GM21825 (cell line): ENCODE measurements at regions not wholly inside any gene's neighbourhood (a gene's known extent, or its start where the extent isn't known, plus 50 kb on each side); places are given as distances from the start of the nearest gene placed in this dataset.

ENCODE experiments used
- ATAC-seq: cut with Tn5 transposase; IDR thresholded peaks from one replicate; pipeline ENCODE4 v1.9.1; 2021; ENCODE audit warnings: mild to moderate bottlenecking, moderate library complexity; ENCODE audit not compliant: unreplicated experiment

GRCh38 chr22:48534395-48534958 is 1293.2 kb downstream of the BRD1 start:
- no peak for ATAC-seq

DNA sequence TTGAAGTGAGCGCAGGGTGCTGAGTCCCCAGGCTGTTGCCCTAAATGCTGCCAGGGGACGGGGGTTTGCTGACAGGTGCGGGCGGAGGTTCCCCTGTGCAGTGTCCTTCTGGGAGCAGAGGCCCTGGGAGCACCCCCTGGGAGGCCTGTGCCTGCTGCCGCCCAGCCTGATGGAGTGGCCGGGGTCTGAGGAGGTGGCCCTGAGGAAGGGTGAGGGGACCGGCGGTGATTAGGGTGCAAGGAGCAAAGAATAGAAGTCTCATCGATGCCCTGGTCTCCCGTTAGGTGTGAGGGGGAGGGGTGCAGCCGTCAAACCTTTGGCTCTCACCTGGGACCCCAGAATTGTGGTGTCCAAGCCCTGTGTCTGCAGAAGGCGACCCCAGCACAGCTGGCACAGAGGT is 1294.7 kb downstream of the BRD1 start:
- ATAC-seq, result no peak

DNA sequence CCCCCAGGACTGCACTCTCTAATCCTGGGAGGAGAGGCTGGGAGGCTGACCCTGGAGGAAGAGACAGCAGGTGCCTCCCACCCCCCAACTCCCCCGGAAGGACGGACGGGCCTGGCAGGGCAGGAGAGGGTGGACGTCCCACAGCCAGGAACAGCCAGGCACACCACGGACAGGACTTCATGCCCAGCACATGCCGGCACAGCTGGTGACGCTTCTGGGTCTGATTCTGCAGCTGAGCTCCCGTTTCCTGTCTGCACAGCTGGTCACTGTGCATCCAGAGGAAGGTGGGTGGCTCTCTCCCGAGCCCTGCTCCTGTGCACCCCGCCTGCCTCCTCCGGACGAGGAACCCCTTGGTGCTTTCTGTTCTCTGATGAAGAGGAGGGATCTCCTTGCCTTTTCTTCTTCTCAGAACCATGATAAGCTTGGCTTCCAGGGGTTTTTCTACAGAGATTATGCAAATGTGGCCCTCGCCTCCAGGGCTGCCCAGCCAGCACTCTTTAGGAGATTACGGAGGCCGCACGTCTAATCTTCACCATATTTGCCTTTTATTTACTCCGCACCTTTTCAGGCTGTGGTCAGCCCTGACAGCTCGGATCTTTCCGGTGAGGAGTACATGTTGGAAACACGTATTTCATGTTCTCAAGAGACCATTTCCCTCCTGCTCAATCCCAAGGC is 1295.8 kb downstream of the BRD1 start:
- ATAC-seq, result no peak

DNA sequence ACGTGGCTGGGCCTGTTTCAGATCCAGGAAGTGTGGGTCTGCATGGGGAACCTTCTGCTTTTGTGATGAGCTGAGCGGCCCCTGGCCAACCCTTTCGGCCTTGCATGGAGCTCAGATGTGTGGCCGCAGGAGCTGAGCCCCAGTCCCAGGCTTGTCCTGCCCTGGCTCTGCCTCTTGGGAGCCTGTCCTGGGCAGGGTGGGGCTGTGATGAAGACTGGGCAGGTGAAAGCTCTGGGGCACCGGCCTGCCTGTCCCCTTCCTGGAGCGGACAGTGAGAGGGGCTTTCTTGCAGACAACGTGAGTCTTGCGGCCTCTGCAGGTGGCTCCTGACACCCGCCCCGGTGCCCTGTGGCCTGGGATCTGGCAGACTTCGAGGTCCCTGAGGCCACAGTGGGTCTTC is 1296.6 kb downstream of the BRD1 start:
- no peak for ATAC-seq

DNA sequence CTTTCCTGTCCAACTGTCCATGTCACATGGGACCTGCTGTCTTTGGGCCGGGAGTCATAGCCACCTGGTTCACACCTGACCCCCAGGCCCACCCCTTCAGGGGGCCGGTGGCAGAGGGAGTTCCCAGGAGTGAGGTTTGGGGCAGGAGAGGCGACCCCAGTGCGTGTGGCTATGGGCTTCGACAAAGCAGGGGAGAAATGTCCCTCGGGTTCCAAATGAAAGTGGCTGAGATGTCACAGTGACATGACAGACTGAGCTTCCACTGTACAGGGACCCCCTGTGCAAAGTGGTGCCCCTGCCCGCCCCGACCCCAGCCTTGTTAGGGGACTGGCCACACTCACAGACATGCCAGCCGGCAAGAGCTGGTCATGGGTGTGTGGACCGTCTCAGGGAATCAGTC is 1297.0 kb downstream of the BRD1 start:
- ATAC-seq, result no peak

GRCh38 chr22:48528221-48528915 is 1299.3 kb downstream of the BRD1 start:
- ATAC-seq, result no peak

DNA sequence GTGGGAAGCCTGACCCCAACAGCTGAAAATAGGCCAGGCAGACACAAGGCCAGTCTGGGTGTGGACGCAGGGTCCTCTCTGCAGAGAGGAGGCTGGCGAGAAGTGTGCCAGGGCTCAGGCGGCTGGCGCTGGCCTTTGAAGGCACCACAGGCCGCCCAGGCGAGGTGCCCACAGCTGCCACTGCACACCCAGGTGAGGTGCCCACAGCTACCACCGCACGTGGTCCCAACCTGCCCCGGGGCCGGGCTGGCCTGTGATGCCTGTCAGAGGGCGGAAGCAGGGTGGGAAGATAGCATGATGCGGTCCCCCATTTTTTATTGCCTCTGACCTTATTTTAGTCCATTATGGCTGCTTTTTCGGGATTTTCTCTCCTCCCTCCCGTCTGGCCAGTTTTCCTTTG is 1303.9 kb downstream of the BRD1 start:
- no peak for ATAC-seq

- ATAC-seq, result no peak
Observed at GRCh38 chr22:48523091-48523490, 1304.6 kb downstream of the BRD1 start.

DNA sequence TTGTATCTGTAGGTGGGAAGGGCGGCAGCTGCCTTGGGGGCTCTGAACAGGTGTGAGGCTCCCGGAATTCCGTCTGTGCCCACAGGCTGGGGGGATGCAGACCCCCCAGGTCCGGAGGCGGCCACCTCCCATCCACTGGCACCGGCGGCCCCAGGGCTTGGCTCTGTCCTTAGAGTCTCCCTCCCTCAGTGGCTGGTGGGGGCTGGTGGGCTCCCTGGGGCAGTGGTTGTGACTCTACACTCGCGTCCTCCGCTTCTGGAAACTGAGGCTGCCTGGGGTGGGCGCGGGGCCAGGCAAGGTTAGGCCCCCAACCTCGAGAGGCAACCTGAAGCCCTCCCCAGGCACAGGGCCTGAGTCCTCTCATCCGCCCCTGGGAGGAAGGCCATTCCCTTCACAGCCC is 1305.4 kb downstream of the BRD1 start:
- ATAC-seq, result no peak

DNA sequence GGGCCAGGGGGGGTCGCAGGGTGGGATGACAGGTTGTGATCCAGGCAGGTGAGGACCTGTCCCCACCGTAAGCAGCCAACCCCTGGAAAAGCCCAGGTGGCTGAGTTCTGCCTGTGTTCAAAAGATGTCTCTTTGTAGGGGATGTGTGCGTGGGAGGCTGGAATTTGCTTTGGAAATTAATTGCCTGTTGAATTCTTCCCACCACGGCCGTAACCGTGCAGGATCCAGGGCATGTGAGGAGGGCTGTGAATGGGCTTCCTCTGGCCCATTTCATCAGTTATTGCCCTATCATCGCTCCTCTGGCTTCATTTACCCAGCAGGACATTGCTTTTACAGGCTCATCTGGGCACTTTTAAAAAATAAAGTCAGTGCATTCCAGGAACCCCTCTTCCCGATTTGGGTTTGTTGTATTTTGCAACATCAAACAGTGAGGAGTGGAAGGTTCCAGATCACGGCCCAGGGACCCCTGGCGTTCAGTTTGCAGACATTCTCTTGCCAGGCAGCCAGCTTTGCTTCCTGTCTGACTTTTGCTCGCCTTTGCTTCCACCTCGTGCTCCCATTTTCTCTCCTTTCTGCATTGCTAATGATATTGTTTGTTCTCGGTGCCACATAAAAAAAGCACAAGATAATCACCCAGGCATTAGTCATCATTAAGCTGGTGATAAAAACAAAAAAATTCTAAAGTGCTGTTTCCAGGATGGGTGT is 1306.6 kb downstream of the BRD1 start:
- ATAC-seq, result no peak

DNA sequence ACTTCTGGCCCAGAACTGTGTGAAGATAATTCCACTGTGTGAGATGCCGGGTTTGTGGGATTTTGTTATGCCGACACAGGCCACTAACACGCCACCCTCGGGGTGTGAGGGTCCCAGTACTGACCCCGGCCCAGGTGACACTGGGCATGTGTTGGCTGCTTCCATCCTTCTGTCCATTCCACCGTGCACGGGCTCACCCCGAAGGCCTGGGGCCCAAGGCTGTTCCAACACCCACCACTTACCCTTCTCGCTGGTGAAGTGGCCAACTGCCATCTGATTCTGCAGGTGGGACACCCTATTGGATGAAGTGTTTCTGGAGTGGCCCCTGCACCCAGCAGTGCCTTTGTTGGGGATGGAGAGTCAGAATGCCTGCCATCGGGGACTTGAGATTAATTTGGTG is 1307.5 kb downstream of the BRD1 start:
- ATAC-seq, result no peak

- ATAC-seq, result no peak
Observed at GRCh38 chr22:48517039-48518030, 1310.3 kb downstream of the BRD1 start.

DNA sequence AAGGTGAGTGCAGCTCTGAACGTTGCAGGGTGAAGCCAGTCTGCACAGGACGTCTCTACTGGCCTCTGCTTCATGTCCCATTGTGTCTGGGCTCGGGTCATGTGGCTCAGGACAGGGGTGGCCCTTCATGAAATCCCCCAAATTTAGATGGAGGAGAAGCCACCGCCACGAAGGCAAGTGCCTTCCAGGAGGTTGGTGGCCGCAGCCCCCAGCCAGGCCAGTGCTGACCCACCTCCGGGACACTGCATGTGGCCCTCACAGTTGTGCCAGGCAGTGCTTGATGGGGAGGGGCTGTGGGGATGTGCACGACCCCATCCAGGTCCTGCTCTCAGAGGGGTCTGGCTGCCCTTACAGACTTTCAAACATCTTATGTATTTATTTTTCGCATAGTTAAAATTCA is 1311.1 kb downstream of the BRD1 start:
- no peak for ATAC-seq

DNA sequence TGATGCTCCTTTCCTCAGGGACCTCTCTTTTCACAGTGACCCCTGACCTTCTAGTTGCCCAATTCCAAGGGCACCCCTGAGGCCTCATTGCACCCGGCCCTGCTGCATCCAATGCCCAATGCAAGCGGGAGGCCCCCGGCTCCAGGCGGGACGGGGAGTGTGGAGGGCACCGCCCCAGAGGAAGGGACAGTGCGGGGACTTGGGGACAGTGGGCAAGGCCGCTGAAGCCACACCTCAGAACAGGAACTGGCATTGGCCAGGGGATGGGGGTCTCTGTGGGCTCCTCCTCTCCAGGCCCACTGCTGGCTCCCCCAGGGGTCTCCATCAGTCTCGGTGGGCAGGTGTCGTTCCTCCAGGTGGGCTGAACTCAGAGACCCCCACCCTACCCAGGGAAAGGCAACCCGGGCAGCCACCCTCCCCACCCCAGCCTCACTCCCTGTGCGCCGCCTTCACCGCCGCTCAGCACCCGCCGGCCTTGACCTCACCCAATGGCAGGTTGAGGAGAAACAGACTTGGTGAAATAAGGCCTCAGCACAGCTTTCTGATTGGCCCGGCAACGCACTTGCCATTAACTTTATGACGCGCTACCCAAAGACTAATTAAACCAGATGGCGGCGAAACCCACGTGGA is 1312.0 kb downstream of the BRD1 start:
- no peak for ATAC-seq

DNA sequence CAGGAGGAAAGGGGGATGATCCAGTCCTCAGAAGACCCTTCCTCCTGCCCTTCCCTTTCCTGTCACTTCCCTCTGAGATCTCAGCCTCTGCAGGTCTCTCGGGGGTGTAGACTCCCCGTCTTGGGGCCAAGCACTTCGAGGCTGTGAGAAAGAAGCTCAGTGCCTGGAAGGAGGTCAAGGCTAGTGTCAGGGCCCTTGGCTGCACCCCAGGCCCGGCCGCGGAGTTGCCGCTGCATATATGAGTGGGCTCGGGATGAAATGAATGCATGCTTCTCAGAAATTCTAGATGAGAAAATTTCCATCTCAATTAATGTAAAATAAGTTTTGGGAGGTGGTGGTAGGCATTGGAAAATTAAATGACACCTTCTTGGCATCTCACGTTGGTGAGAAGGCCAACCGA is 1313.7 kb downstream of the BRD1 start:
- ATAC-seq, result no peak

DNA sequence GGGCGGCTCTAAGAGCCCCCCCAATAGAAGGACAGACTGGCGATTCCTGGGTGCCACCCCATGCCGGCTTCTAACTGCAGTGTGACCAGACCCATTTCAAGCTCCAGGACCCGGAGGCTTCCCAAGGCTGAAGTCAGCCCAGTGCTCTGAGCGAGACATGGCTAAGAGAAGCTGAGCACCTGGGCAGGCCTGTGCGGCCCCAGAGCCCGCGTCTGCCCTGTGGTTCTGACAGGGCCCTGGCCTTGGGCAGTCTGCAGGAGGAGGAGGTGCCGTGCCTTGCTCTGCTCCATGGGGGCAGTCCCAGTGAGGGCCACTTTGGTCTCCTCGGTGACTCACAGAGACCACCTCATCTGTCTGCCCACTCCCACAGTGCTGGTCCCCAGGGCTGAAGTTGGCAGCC is 1314.2 kb downstream of the BRD1 start:
- no peak for ATAC-seq

GRCh38 chr22:48511781-48512327 is 1315.8 kb downstream of the BRD1 start:
- no peak for ATAC-seq

DNA sequence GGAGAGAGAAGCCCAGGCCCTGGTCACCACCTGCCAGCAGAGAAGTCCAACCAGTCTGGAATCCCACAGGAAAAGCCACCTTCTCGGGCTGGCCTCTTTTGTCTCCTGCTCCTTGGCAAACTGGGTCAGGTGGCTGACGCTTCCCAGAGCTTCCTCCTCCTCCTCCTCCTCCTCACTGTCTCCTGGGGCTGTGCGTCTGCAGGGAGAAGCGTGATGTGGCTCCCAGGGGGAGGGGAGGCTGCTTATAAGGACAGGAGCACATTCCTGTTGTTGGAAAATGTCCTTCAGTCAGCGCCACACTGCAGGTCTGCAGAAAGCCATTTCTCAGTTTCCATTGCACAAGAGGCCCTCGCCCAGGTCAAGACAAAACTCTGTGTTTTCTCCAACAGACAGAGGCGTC is 1316.5 kb downstream of the BRD1 start:
- no peak for ATAC-seq

DNA sequence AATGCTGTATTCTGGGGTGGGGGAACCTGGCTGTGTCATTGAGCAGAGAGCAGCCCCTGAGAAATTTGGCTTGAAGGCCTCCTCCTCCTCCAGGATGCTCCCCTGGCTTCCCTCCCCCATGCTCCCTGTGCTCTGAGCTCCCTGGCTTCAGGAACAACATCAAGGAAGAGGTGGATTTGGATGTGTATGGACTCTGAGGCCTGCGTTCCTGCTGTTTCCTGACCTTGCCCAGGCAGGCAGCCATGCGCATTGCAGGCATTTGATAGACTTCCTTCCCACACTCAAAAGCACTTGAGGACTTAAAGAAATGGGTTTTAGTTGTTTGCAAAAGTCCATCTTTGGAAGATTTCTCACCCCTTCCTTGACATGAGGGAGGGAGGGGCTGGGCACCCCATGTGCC is 1317.1 kb downstream of the BRD1 start:
- no peak for ATAC-seq
